ENCODE measurements at regions not wholly inside any gene's neighbourhood (a gene's known extent, or its start where the extent isn't known, plus 50 kb on each side); places are given as distances from the start of the nearest gene placed in this dataset.

- TF ChIP-seq, protein P1, sequence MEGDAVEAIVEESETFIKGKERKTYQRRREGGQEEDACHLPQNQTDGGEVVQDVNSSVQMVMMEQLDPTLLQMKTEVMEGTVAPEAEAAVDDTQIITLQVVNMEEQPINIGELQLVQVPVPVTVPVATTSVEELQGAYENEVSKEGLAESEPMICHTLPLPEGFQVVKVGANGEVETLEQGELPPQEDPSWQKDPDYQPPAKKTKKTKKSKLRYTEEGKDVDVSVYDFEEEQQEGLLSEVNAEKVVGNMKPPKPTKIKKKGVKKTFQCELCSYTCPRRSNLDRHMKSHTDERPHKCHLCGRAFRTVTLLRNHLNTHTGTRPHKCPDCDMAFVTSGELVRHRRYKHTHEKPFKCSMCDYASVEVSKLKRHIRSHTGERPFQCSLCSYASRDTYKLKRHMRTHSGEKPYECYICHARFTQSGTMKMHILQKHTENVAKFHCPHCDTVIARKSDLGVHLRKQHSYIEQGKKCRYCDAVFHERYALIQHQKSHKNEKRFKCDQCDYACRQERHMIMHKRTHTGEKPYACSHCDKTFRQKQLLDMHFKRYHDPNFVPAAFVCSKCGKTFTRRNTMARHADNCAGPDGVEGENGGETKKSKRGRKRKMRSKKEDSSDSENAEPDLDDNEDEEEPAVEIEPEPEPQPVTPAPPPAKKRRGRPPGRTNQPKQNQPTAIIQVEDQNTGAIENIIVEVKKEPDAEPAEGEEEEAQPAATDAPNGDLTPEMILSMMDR (IDR thresholded peaks at IDR 0.05): no peak
- TF ChIP-seq POLR2A (IDR thresholded peaks at IDR 0.05): no peak
Measured at GRCh38 chr2:78093436-78093835, 571.3 kb upstream of the LRRTM4 start.
